Epithelial cell of esophagus (primary cell): ENCODE measurements at regions not wholly inside any gene's neighbourhood (a gene's known extent, or its start where the extent isn't known, plus 50 kb on each side); places are given as distances from the start of the nearest gene placed in this dataset.

Source experiments
- DNase-seq: peaks from one replicate; pipeline ENCODE4 v3.0.0; 2010; ENCODE audit warnings: low read depth
- H3K4me3 ChIP-seq: 2 replicates; pipeline ENCODE4 v1.5.1; 2011; ENCODE audit warnings: mild to moderate bottlenecking, low read length, control low read depth
- TF ChIP-seq, protein P1 (sequence below): IDR thresholded peaks from 2 replicates; pipeline ENCODE4 v1.5.1; 2011; ENCODE audit warnings: low read depth, mild to moderate bottlenecking, low read length, control low read depth, inconsistent platforms; ENCODE audit not compliant: insufficient read depth; ENCODE audit errors: missing control alignments

DNA sequence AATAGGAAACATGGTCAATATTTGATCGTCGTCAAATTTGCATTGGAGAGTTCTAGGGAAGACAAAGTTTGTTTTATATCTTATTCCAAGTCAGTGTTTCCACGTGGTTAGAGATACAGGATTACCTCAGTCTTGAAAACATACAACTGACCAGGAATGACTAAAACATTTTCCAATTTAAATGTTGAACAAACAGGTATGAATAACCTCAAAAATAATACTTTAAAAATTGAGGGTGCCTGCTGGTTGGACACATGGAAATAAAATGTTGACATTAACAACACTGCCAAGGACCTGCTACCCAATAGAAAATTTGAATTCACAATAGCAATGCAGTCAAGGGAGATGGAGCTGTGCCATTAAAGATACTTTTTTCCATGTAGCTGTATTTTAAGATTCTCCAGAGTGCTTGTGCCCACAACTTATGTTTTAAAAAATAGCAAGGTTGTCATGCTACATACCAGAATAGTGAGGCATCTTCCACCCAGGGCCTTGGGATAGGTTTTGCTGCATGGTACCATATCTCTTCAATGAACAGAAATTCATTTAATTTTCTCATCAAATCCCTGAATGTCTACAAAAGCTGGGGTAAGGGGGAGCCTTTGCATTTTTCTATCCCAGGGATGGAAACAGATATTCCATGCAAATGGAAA lies 260.8 kb downstream of the EFNB2 start:
- TF ChIP-seq, protein P1, sequence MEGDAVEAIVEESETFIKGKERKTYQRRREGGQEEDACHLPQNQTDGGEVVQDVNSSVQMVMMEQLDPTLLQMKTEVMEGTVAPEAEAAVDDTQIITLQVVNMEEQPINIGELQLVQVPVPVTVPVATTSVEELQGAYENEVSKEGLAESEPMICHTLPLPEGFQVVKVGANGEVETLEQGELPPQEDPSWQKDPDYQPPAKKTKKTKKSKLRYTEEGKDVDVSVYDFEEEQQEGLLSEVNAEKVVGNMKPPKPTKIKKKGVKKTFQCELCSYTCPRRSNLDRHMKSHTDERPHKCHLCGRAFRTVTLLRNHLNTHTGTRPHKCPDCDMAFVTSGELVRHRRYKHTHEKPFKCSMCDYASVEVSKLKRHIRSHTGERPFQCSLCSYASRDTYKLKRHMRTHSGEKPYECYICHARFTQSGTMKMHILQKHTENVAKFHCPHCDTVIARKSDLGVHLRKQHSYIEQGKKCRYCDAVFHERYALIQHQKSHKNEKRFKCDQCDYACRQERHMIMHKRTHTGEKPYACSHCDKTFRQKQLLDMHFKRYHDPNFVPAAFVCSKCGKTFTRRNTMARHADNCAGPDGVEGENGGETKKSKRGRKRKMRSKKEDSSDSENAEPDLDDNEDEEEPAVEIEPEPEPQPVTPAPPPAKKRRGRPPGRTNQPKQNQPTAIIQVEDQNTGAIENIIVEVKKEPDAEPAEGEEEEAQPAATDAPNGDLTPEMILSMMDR, result no peak
- DNase-seq, result peak; percentile 46
- H3K4me3 ChIP-seq, result no peak overlapping the region

DNA sequence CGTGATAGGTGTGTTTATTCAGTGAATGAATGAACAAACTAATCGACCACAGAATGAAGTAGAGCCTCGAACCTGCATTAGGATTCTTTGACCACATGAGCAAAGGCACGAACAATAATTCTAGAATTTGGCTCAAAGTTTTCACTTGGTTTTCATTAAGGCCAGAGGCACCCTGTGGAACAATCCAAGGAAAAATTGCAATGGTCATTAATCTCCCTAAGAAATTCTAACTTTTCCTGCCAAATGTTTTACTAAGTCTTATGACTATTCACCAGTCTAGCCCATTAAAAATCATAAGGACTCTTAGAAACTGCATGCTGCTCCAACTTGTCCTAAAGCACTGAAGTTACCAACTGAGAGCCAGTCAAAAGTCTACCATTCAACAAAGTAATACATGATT lies 271.7 kb downstream of the EFNB2 start:
- DNase-seq, result no peak
- TF ChIP-seq, protein P1, result no peak
- H3K4me3 ChIP-seq, result no peak overlapping the region

DNA sequence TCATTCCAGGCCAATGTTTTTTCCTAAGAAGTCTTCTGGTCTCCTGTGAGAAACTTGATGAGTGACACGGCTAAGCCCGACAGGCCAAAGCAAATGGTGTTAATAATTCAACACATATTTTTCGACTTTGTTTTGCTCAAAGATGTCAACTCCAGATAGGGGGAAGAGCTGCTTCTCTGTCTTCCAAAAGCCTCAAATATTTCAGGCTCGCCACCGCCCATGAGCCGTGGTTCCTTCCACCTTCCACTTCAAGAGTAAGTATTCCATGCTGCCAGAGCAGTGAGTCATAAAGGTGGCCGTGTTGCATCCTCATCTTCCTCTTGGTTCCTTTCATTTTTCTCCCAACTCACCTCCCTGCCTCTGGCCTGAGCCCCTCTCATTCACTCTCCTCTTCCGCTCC lies 272.6 kb downstream of the EFNB2 start:
- no peak overlapping the region for H3K4me3 ChIP-seq
- TF ChIP-seq, protein P1, result no peak
- DNase-seq, result no peak

DNA sequence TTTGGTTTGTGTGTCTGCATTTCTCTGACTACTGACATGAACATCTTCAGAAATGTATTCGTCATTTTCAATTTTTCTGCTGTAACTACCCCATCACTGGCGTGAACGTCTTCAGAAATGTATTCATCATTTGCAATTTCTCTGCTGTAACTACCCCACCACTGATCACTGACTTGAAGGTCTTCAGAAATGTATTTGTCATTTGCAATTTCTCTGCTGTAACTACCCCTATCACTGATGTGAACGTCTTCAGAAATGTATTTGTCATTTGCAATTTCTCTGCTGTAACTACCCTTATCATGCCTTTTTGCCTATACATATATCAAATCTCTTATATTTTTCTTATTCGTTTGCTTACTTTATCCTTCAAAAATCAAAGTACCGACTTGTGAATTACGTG lies 274.0 kb downstream of the EFNB2 start:
- H3K4me3 ChIP-seq, result no peak overlapping the region
- TF ChIP-seq, protein P1, result no peak
- DNase-seq, result no peak

DNA sequence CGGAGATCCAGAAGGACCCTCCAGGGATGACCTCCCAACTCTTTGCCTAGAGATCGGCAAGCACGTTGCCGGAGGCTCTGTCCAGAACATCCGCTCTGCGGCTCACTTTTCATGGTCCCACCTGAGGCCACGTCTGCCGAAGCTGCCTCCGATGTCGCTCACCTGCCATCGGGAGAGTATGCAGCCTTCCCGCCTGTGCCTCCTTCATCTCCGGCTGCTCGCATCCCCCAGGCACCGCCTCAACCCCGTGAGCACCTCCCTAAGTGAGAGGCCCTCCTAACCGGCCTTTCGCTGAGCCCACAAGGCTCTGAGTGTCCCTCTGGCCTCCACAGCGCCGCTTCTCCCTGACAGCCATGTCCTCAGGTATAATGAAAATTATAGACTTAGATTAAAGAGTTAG lies 275.1 kb downstream of the EFNB2 start:
- no peak for DNase-seq
- TF ChIP-seq, protein P1, result no peak
- no peak overlapping the region for H3K4me3 ChIP-seq

DNA sequence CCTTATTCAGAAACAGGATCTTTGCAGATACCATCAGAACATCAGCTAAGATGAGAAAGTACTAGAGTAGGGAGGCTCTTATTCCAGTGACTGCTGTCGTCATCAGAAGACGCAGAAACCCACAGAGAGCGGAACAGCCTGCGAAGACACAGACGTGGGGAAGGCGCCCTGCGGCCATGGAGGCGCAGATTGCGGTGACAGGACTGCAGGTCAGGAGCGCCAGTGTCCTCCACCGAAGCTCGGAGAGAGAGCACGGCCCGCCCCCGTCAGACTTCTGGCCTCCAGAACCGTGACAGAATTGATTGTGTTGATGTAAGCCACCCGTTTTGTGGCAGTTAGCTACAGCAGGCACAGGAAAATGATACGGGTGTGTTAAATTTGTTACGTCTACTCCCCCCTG lies 275.5 kb downstream of the EFNB2 start:
- no peak for DNase-seq
- no peak overlapping the region for H3K4me3 ChIP-seq
- TF ChIP-seq, protein P1, result no peak

DNA sequence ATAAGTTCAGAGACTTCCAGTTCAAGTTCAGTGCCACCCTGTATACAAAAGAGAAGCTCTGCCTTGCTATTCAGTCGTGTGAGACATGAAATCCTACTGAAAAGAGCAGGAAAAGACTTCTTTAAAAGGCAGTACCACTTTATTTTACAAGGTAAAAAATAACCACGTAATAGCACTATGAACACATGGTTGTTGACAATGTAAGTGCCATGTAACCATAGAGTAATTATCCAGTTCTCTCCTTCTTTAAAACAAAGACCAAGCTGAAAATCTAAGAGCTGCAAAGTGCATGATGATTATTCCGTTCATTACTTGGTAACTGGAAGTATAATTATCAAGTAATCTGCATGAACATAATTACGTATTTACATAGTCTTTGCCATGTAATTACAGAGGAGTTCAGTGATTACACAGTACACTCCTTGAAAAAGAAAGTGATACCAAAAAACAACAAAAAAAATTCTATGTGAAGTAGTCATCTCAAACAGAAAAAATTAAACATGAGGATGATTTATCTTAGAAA lies 288.7 kb downstream of the EFNB2 start:
- TF ChIP-seq, protein P1, result no peak
- no peak overlapping the region for H3K4me3 ChIP-seq
- DNase-seq, result no peak
